Activated CD4-positive, alpha-beta T cell treated with anti-CD3 and anti-CD28 coated beads, Interleukin-2, amount 10 ng/mL, durations not matched to agents 24 days and 14 days (primary cell): ENCODE measurements at regions not wholly inside any gene's neighbourhood (a gene's known extent, or its start where the extent isn't known, plus 50 kb on each side); places are given as distances from the start of the nearest gene placed in this dataset.

Source experiments
- DNase-seq: peaks from one replicate; pipeline ENCODE4 v3.0.0; 2022
- H3K27ac Mint-ChIP-seq: one replicate; pipeline ENCODE4 v1.8.0; 2022; ENCODE audit warnings: mild to moderate bottlenecking, mixed read lengths
- H3K27me3 Mint-ChIP-seq: one replicate; pipeline ENCODE4 v1.8.0; 2022; ENCODE audit warnings: mixed read lengths
- H3K36me3 Mint-ChIP-seq: one replicate; pipeline ENCODE4 v1.8.0; 2022; ENCODE audit warnings: low read depth, mild to moderate bottlenecking, mixed read lengths
- H3K4me1 Mint-ChIP-seq: one replicate; pipeline ENCODE4 v1.8.0; 2021; ENCODE audit warnings: mixed read lengths
- H3K4me3 Mint-ChIP-seq: one replicate; pipeline ENCODE4 v1.8.0; 2022; ENCODE audit warnings: mild to moderate bottlenecking, moderate library complexity, mixed read lengths
- H3K9me3 Mint-ChIP-seq: one replicate; pipeline ENCODE4 v1.8.0; 2021; ENCODE audit warnings: mixed read lengths
- intact Hi-C: fragments of 100-400 bp; cut with micrococcal nuclease; formaldehyde crosslinking; loops from one replicate; pipeline ENCODE4 v1.15.1; 2023

DNA sequence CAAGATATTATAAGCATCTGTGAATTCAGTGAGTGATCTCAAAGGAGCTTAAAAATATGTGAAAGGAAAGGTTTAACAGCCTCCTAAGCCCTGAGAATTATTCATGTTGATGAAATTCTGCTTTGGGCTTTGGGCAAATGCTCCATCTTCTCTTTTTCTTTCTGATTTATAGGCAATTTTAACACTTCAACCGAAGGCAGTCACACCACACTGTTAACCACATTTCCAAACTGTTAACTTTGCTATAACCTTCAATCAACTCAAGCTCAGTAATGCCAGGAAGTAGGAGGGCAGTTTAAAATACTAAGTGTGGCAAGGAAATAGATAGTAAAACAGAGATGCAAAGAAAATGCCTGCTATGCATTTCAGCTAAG lies 54.4 kb upstream of the NEK7 start:
- no peaks in the 10 kb centered on the region for H3K36me3 Mint-ChIP-seq
- intact Hi-C loops: no loop called here
- peaks cover 12% of the 10 kb centered on the region for H3K4me1 Mint-ChIP-seq
- DNase-seq: peak; percentile 66
- H3K27ac Mint-ChIP-seq: no peak overlapping the region
- peaks cover 2% of the 10 kb centered on the region for H3K27me3 Mint-ChIP-seq
- H3K9me3 Mint-ChIP-seq: peaks cover 8% of the 10 kb centered on the region
- H3K4me3 Mint-ChIP-seq: peak overlapping the region; percentile 17

GRCh38 chr1:198105185-198105584 lies 51.6 kb upstream of the NEK7 start:
- peaks cover 12% of the 10 kb centered on the region for H3K4me1 Mint-ChIP-seq
- intact Hi-C loops: no loop called here
- no peak overlapping the region for H3K4me3 Mint-ChIP-seq
- DNase-seq: no peak
- H3K9me3 Mint-ChIP-seq: peaks cover 8% of the 10 kb centered on the region
- H3K27me3 Mint-ChIP-seq: no peaks in the 10 kb centered on the region
- no peaks in the 10 kb centered on the region for H3K36me3 Mint-ChIP-seq
- H3K27ac Mint-ChIP-seq: no peak overlapping the region

DNA sequence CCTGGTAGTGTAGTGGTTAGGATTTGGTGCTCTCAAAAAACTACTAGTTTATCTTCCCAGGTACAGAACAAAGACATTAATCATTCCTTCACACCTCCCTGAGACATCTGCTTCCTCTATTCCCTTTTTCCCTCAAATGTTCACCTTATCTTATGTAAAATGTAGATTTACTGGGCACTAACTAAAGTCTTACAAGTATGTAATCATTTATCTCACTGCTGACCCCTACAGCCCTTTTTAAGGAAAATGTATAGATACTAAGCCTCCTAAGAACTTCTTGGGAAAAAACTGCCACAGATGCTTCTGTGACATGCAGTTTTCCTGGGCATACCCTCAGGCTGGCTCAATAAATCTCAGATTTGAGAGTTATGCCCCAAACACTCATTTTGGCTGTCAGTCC lies 50.8 kb upstream of the NEK7 start:
- Mint-ChIP-seq H3K36me3 (no peaks in the 10 kb centered on the region), H3K4me3 (no peak overlapping the region), H3K27me3 (no peaks in the 10 kb centered on the region), H3K27ac (no peak overlapping the region), H3K9me3 (peaks cover 8% of the 10 kb centered on the region), H3K4me1 (peaks cover 12% of the 10 kb centered on the region)
- intact Hi-C loops: no loop called here
- no peak for DNase-seq
